Transverse colon (tissue), 3 donors: ENCODE measurements at regions not wholly inside any gene's neighbourhood (a gene's known extent, or its start where the extent isn't known, plus 50 kb on each side); places are given as distances from the start of the nearest gene placed in this dataset.

Experiments used
- POLR2A ChIP-seq: fragments of 450-650 bp; IDR thresholded peaks from one replicate; pipeline ENCODE4 v1.6.1; 2016; ENCODE audit warnings: antibody characterized with exemption, mild to moderate bottlenecking, moderate library complexity
- TF ChIP-seq, protein P1 (sequence below), 5 experiments: fragments of 200-600 bp in 3 of 5; fragments of 450-650 bp in 2 of 5; sonication (generic) in 3 of 5; IDR thresholded peaks; 1 replicate in 2 of 5; 2 replicates in 3 of 5; pipeline ENCODE4 v1.5.1; 2016 to 2017; ENCODE audit warnings: antibody characterized with exemption in 5 of 5, inconsistent platforms in 3 of 5, mild to moderate bottlenecking in 2 of 5, moderate library complexity in 1 of 5

DNA sequence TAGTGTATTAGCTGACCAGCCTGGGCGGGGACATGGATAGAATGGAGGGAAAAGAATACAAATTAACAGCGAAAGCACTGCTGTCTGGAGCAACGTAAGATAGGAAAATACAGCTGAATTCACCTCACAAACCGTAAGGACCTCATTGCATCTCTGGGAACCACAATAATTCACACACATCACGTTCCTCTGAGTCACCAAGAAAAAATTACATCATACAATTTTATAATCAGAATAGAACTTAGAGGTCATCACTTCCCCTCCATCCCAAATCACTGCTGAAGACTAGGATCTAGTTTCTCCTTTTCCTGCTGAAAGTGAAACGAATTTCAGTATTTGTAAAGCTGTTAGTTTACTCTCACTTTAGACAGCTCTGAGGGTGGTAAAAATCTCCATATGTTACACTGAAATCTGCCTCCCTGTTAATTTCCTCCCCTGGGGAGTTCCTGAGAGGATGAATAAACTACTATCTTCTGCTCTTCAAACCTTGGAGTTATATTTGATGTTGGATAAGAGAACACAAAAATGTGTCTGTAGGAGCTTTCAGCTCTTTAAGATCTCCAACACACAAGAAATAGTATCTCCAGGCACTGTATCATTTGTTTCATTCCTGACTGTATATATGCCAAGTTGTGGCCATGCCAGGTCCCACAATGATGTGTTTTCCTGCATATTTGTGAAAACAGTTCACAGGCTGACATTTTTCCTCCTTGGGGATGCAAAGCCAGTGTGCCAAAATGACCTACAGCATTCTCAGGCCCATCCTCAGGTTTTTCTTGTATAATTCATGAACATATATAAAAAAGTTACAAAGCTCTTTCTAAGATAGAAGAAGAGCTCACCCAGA, 63.8 kb upstream of the SSTR1 start:
- TF ChIP-seq, protein P1, sequence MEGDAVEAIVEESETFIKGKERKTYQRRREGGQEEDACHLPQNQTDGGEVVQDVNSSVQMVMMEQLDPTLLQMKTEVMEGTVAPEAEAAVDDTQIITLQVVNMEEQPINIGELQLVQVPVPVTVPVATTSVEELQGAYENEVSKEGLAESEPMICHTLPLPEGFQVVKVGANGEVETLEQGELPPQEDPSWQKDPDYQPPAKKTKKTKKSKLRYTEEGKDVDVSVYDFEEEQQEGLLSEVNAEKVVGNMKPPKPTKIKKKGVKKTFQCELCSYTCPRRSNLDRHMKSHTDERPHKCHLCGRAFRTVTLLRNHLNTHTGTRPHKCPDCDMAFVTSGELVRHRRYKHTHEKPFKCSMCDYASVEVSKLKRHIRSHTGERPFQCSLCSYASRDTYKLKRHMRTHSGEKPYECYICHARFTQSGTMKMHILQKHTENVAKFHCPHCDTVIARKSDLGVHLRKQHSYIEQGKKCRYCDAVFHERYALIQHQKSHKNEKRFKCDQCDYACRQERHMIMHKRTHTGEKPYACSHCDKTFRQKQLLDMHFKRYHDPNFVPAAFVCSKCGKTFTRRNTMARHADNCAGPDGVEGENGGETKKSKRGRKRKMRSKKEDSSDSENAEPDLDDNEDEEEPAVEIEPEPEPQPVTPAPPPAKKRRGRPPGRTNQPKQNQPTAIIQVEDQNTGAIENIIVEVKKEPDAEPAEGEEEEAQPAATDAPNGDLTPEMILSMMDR (IDR thresholded peaks at IDR 0.05): no peak
- no peak for TF ChIP-seq POLR2A
